GM12878 (cell line): ENCODE measurements at regions not wholly inside any gene's neighbourhood (a gene's known extent, or its start where the extent isn't known, plus 50 kb on each side); places are given as distances from the start of the nearest gene placed in this dataset.

Experiments
- ATAC-seq: fragments of 200-7000 bp; cut with Tn5 transposase; 3 replicates; pipeline ENCODE4 v1.9.1; 2020; ENCODE audit warnings: mild to moderate bottlenecking, moderate library complexity
- BruUV-seq: library from RNA; stranded (reverse); fragments of 400-500 nt; replicated peaks from 2 replicates; lab custom pipeline; 2021; lab: Mats Ljungman, UMichigan
- CTCF ChIA-PET: fragments of 300-600 bp; sonication (Branson Sonifier 250); formaldehyde crosslinking; extraction: SDS; loops from one replicate; lab custom pipeline; 2021; ENCODE audit warnings: inconsistent platforms; lab: Yijun Ruan, JAX
- POLR2A ChIA-PET: fragments of 350-600 bp; formaldehyde crosslinking; extraction: SDS; loops from one replicate; lab custom pipeline; 2021; ENCODE audit warnings: inconsistent platforms; lab: Charles Lee
- RAD21 ChIA-PET: fragments of 300-600 bp; sonication (Branson Sonifier 250); formaldehyde crosslinking; loops from one replicate; lab custom pipeline; 2023; ENCODE audit warnings: antibody characterized with exemption; ENCODE audit not compliant: unreplicated experiment; lab: Charles Lee
- SMC1A ChIA-PET: fragments of 300-600 bp; sonication (Branson Sonifier 250); formaldehyde crosslinking; loops from one replicate; lab custom pipeline; 2023; ENCODE audit not compliant: unreplicated experiment, uncharacterized antibody; lab: Charles Lee
- DNase-seq: peaks from one replicate; pipeline ENCODE4 v3.0.0-alpha.2; 2011; ENCODE audit warnings: low read depth, low spot score
- FAIRE-seq: peaks from 3 replicates; lab custom pipeline; 2011; peaks lifted over from hg19 to GRCh38; lab: Jason Lieb, UNC
- H2AFZ ChIP-seq: 2 replicates; pipeline ENCODE4 v1.6.0; 2011; ENCODE audit warnings: low read depth, low read length, control low read depth; ENCODE audit not compliant: control insufficient read depth
- H3K27ac ChIP-seq: 2 replicates; pipeline ENCODE4 v1.5.1; 2011; ENCODE audit warnings: control low read depth; ENCODE audit not compliant: control insufficient read depth, insufficient read depth
- H3K27me3 ChIP-seq, 2 experiments: replicated peaks in 1 of 2; 2 replicates each; pipeline versions ENCODE4 v1.6.0 to v1.6.1; 2011; ENCODE audit warnings: low read length in 1 of 2; ENCODE audit not compliant: control insufficient read depth in 2 of 2, insufficient read depth in 2 of 2
- H3K36me3 ChIP-seq, 2 experiments: 2 replicates each; pipeline ENCODE4 v1.5.1; 2011; ENCODE audit warnings: low read length in 1 of 2; ENCODE audit not compliant: control insufficient read depth in 2 of 2, insufficient read depth in 2 of 2
- H3K4me1 ChIP-seq: 2 replicates; pipeline ENCODE4 v1.6.1; 2011; ENCODE audit warnings: mild to moderate bottlenecking, low read length, moderate library complexity, mixed read lengths; ENCODE audit not compliant: control insufficient read depth, insufficient read depth
- H3K4me2 ChIP-seq: 2 replicates; pipeline ENCODE4 v1.6.0; 2011; ENCODE audit warnings: control low read depth; ENCODE audit not compliant: control insufficient read depth, insufficient read depth
- H3K4me3 ChIP-seq: fragments of 200-600 bp; sonication (generic); 2 replicates; pipeline ENCODE4 v1.5.1; 2016
- H3K79me2 ChIP-seq: 2 replicates; pipeline ENCODE4 v1.6.0; 2011; ENCODE audit warnings: low read length; ENCODE audit not compliant: control insufficient read depth, insufficient read depth
- H3K9ac ChIP-seq: 2 replicates; pipeline ENCODE4 v1.8.0; 2011; ENCODE audit warnings: low read length, control low read depth, mixed read lengths; ENCODE audit not compliant: control insufficient read depth, insufficient read depth
- H3K9me3 ChIP-seq: replicated peaks from 3 replicates; pipeline ENCODE4 v1.5.1; 2011; ENCODE audit warnings: mild to moderate bottlenecking, low read length; ENCODE audit not compliant: control insufficient read depth, insufficient read depth
- H4K20me1 ChIP-seq: 2 replicates; pipeline ENCODE4 v1.6.0; 2011; ENCODE audit not compliant: control insufficient read depth, insufficient read depth
- CHD4 ChIP-seq: fragments of 200-600 bp; sonication (generic); IDR thresholded peaks from 2 replicates; pipeline ENCODE4 v1.6.1; 2016; ENCODE audit warnings: mild to moderate bottlenecking
- MTA2 ChIP-seq: fragments of 450-650 bp; IDR thresholded peaks from 2 replicates; pipeline ENCODE4 v1.6.1; 2016; ENCODE audit warnings: low read depth, mild to moderate bottlenecking, moderate library complexity
- SIX5 ChIP-seq: IDR thresholded peaks from 2 replicates; pipeline ENCODE4 v1.6.1; 2011; ENCODE audit warnings: mild to moderate bottlenecking, low read depth, low read length, moderate library complexity; ENCODE audit not compliant: severe bottlenecking
- SMARCA5 ChIP-seq: fragments of 450-650 bp; IDR thresholded peaks from 2 replicates; pipeline ENCODE4 v1.6.1; 2017; ENCODE audit warnings: mild to moderate bottlenecking
- YBX1 ChIP-seq: fragments of 450-650 bp; IDR thresholded peaks from 2 replicates; pipeline ENCODE4 v1.6.1; 2016; ENCODE audit warnings: antibody characterized with exemption
- ZNF592 ChIP-seq: fragments of 450-650 bp; IDR thresholded peaks from 2 replicates; pipeline ENCODE4 v1.6.1; 2017; ENCODE audit warnings: mild to moderate bottlenecking, moderate library complexity
- WGBS: methylation state at CpG from one replicate; pipeline ENCODE4 v1.1.6; 2016; ENCODE audit warnings: low lambda C conversion rate; ENCODE audit not compliant: insufficient replicate concordance, insufficient coverage; ENCODE audit errors: missing lambda C conversion rate; 5-methylcytosine and 5-hydroxymethylcytosine counted together
- in situ Hi-C: fragments of 300-500 bp; cut with MboI; formaldehyde crosslinking; loops from 9 replicates; pipeline ENCODE4 v1.14.3; 2018; ENCODE audit warnings: mixed read lengths
- intact Hi-C: fragments of 100-400 bp; cut with micrococcal nuclease; formaldehyde crosslinking; loops from one replicate; pipeline ENCODE4 v1.14.2; 2022; ENCODE audit not compliant: unreplicated experiment
- TF ChIP-seq, protein P1 (sequence below): fragments of 450-650 bp; IDR thresholded peaks from 2 replicates; pipeline ENCODE4 v1.6.1; 2017; ENCODE audit warnings: antibody characterized with exemption, mild to moderate bottlenecking, moderate library complexity

- SMC1A ChIA-PET: no interaction called here
- POLR2A ChIA-PET: no interaction called here
Observed at GRCh38 chr16:17617021-17617552, 146.3 kb upstream of the XYLT1 start.

GRCh38 chr16:17612336-17612735 is 141.6 kb upstream of the XYLT1 start:
- no peak for ATAC-seq
- no TSS peak for BruUV-seq
- ChIA-PET SMC1A (no interaction called here), RAD21 (no interaction called here), CTCF (no interaction called here), POLR2A (no interaction called here)
- H4K20me1 ChIP-seq: no peaks in the 10 kb centered on the region
- TF ChIP-seq, protein P1, sequence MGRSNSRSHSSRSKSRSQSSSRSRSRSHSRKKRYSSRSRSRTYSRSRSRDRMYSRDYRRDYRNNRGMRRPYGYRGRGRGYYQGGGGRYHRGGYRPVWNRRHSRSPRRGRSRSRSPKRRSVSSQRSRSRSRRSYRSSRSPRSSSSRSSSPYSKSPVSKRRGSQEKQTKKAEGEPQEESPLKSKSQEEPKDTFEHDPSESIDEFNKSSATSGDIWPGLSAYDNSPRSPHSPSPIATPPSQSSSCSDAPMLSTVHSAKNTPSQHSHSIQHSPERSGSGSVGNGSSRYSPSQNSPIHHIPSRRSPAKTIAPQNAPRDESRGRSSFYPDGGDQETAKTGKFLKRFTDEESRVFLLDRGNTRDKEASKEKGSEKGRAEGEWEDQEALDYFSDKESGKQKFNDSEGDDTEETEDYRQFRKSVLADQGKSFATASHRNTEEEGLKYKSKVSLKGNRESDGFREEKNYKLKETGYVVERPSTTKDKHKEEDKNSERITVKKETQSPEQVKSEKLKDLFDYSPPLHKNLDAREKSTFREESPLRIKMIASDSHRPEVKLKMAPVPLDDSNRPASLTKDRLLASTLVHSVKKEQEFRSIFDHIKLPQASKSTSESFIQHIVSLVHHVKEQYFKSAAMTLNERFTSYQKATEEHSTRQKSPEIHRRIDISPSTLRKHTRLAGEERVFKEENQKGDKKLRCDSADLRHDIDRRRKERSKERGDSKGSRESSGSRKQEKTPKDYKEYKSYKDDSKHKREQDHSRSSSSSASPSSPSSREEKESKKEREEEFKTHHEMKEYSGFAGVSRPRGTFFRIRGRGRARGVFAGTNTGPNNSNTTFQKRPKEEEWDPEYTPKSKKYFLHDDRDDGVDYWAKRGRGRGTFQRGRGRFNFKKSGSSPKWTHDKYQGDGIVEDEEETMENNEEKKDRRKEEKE: no peak
- TF ChIP-seq CHD4: no peak
- TF ChIP-seq SIX5: no peak
- TF ChIP-seq ZNF592: no peak
- no peak for TF ChIP-seq SMARCA5
- no peak overlapping the region for H3K4me2 ChIP-seq
- in situ Hi-C loops (no loop called here), intact Hi-C loops (loop anchor here (5.0 to 10.0 kb wide), 2 partner anchors 58 to 425 kb away; no protein-coding TSS in a partner anchor)
- H3K36me3 ChIP-seq: no peaks in the 10 kb centered on the region
- H3K4me1 ChIP-seq: no peaks in the 10 kb centered on the region
- H2AFZ ChIP-seq: no peak overlapping the region
- DNase-seq: no peak
- no peaks in the 10 kb centered on the region; a peak in 1 of 4 replicates for H3K27me3 ChIP-seq
- no peaks in the 10 kb centered on the region for H3K79me2 ChIP-seq
- no peak overlapping the region for H3K4me3 ChIP-seq
- no peak overlapping the region for H3K9ac ChIP-seq
- WGBS: 0% methylated on average over 3 of the region's 3 CpGs
- no peak overlapping the region for H3K27ac ChIP-seq
- H3K9me3 ChIP-seq: no peaks in the 10 kb centered on the region
- no peak for FAIRE-seq

More at GRCh38 chr16:17617021-17617552, 146.3 kb upstream of the XYLT1 start:
- DNase-seq: no peak
- H4K20me1 ChIP-seq: no peaks in the 10 kb centered on the region
- no peaks in the 10 kb centered on the region for H3K36me3 ChIP-seq
- no peaks in the 10 kb centered on the region; a peak in 2 of 4 replicates for H3K27me3 ChIP-seq
- no peak for TF ChIP-seq MTA2
- TF ChIP-seq YBX1: no peak
- ChIA-PET RAD21 (no interaction called here), CTCF (no interaction called here)
- no peaks in the 10 kb centered on the region for H3K4me1 ChIP-seq
- WGBS: 26% methylated on average over 4 of the region's 4 CpGs
- H3K27ac ChIP-seq: no peak overlapping the region
- no peaks in the 10 kb centered on the region for H3K9me3 ChIP-seq
- H3K4me3 ChIP-seq: no peak overlapping the region
- in situ Hi-C loops (no loop called here), intact Hi-C loops (loop anchor here (10.0 kb wide), 1 partner anchor 62 kb away; no protein-coding TSS in a partner anchor)
- H2AFZ ChIP-seq: no peak overlapping the region
- no peak overlapping the region for H3K9ac ChIP-seq
- no TSS peak for BruUV-seq
- H3K79me2 ChIP-seq: no peaks in the 10 kb centered on the region
- H3K4me2 ChIP-seq: no peak overlapping the region
- FAIRE-seq: no peak
- ATAC-seq: no peak
